GM23338 (cell line): ENCODE measurements at regions not wholly inside any gene's neighbourhood (a gene's known extent, or its start where the extent isn't known, plus 50 kb on each side); places are given as distances from the start of the nearest gene placed in this dataset.

Experiments
- ATAC-seq: fragments of 200-7000 bp; cut with Tn5 transposase; 3 replicates; pipeline ENCODE4 v1.9.1; 2020
- DNase-seq: peaks from one replicate; pipeline ENCODE4 v3.0.0-alpha.2; 2015; ENCODE audit warnings: low spot score
- H2AFZ ChIP-seq: fragments of 200-600 bp; sonication (generic); 2 replicates; pipeline ENCODE4 v1.8.0; 2016; ENCODE audit warnings: antibody characterized with exemption, mild to moderate bottlenecking, moderate library complexity
- H3F3A ChIP-seq: fragments of 200-600 bp; sonication (generic); replicated peaks from 2 replicates; pipeline ENCODE4 v1.8.0; 2017; ENCODE audit warnings: antibody characterized with exemption, mixed run types, low read depth
- H3K27ac ChIP-seq: fragments of 200-600 bp; sonication (generic); 2 replicates; pipeline ENCODE4 v1.6.1; 2016; ENCODE audit warnings: low read depth
- H3K27me3 ChIP-seq: fragments of 200-600 bp; sonication (generic); 2 replicates; pipeline ENCODE4 v1.8.0; 2016; ENCODE audit warnings: mild to moderate bottlenecking, mixed run types, moderate library complexity; ENCODE audit not compliant: insufficient read depth
- H3K36me3 ChIP-seq: fragments of 200-600 bp; sonication (generic); 2 replicates; pipeline ENCODE4 v1.8.0; 2016; ENCODE audit warnings: mild to moderate bottlenecking; ENCODE audit not compliant: insufficient read depth
- H3K4me1 ChIP-seq: fragments of 200-600 bp; sonication (generic); 2 replicates; pipeline ENCODE4 v1.8.0; 2016; ENCODE audit warnings: mild to moderate bottlenecking, moderate library complexity; ENCODE audit not compliant: insufficient read depth
- H3K4me2 ChIP-seq: fragments of 200-600 bp; sonication (generic); 2 replicates; pipeline ENCODE4 v1.7.1; 2017; ENCODE audit warnings: mixed run types
- H3K4me3 ChIP-seq: fragments of 200-600 bp; sonication (generic); 2 replicates; pipeline ENCODE4 v1.6.1; 2016; ENCODE audit warnings: mixed run types
- H3K79me2 ChIP-seq: fragments of 200-600 bp; sonication (generic); replicated peaks from 2 replicates; pipeline ENCODE4 v1.8.0; 2017; ENCODE audit warnings: mild to moderate bottlenecking; ENCODE audit not compliant: insufficient read depth
- H3K9me2 ChIP-seq: fragments of 200-600 bp; sonication (generic); 2 replicates; pipeline ENCODE4 v1.8.0; 2017; ENCODE audit not compliant: insufficient read depth
- H4K20me1 ChIP-seq: fragments of 200-600 bp; sonication (generic); replicated peaks from 2 replicates; pipeline ENCODE4 v1.8.0; 2017; ENCODE audit warnings: mild to moderate bottlenecking; ENCODE audit not compliant: insufficient read depth
- H3K27ac Mint-ChIP-seq: 2 replicates; pipeline ENCODE4 v1.8.0; 2020; ENCODE audit warnings: inconsistent platforms, mild to moderate bottlenecking, moderate library complexity, mixed read lengths
- H3K27me3 Mint-ChIP-seq: 3 replicates; pipeline ENCODE4 v1.8.0; 2022; ENCODE audit warnings: low read depth, mild to moderate bottlenecking, moderate library complexity, mixed read lengths, inconsistent platforms; ENCODE audit not compliant: insufficient read depth, poor library complexity
- H3K36me3 Mint-ChIP-seq: 3 replicates; pipeline ENCODE4 v1.8.0; 2021; ENCODE audit warnings: low read depth, mild to moderate bottlenecking, inconsistent platforms, moderate library complexity, mixed read lengths
- H3K4me1 Mint-ChIP-seq: 3 replicates; pipeline ENCODE4 v1.8.0; 2020; ENCODE audit warnings: mild to moderate bottlenecking, inconsistent platforms, mixed read lengths
- H3K4me3 Mint-ChIP-seq: 3 replicates; pipeline ENCODE4 v1.8.0; 2021; ENCODE audit warnings: moderate library complexity, mild to moderate bottlenecking, inconsistent platforms, mixed read lengths
- H3K9me3 Mint-ChIP-seq: 3 replicates; pipeline ENCODE4 v1.8.0; 2020; ENCODE audit warnings: moderate library complexity, mild to moderate bottlenecking, inconsistent platforms, mixed read lengths
- CREB1 ChIP-seq: fragments of 250-450 bp; sonication (Bioruptor Pico); IDR thresholded peaks from 2 replicates; pipeline ENCODE4 v1.5.0; 2020; ENCODE audit warnings: low read depth, mild to moderate bottlenecking, moderate library complexity
- EZH2phosphoT487 ChIP-seq: fragments of 200-600 bp; sonication (generic); IDR thresholded peaks from one replicate; pipeline ENCODE4 v1.8.1; 2018; ENCODE audit warnings: antibody characterized with exemption; ENCODE audit not compliant: unreplicated experiment
- JUNB ChIP-seq: IDR thresholded peaks from one replicate; pipeline ENCODE4 v1.6.1; 2016; ENCODE audit warnings: antibody characterized with exemption; ENCODE audit not compliant: unreplicated experiment
- POLR2AphosphoS5 ChIP-seq: IDR thresholded peaks from 2 replicates; pipeline ENCODE4 v1.6.1; 2016; ENCODE audit warnings: antibody characterized with exemption, low read depth
- ZNF114 ChIP-seq: fragments of 250-450 bp; sonication (Bioruptor Pico); IDR thresholded peaks from 2 replicates; pipeline ENCODE4 v1.5.0; 2020; ENCODE audit warnings: mild to moderate bottlenecking, moderate library complexity
- ZNF331 ChIP-seq: fragments of 250-450 bp; sonication (Bioruptor Pico); IDR thresholded peaks from 2 replicates; pipeline ENCODE4 v1.5.0; 2020; ENCODE audit warnings: low read depth, mild to moderate bottlenecking, moderate library complexity
- TF ChIP-seq, protein P1 (sequence below): IDR thresholded peaks from one replicate; pipeline ENCODE4 v1.6.1; 2018; ENCODE audit warnings: antibody characterized with exemption; ENCODE audit not compliant: unreplicated experiment
- TF ChIP-seq, protein P2 (sequence below): IDR thresholded peaks from 2 replicates; pipeline ENCODE4 v1.6.1; 2016; ENCODE audit warnings: antibody characterized with exemption
- TF ChIP-seq, protein P3 (sequence below), 2 experiments: fragments of 200-600 bp in 1 of 2; sonication (generic) in 1 of 2; conservative IDR thresholded peaks; 2 replicates each; pipeline versions ENCODE4 v1.5.1 to v1.6.1; 2016 to 2017; ENCODE audit warnings: antibody characterized with exemption in 2 of 2, low read depth in 2 of 2, mild to moderate bottlenecking in 2 of 2, moderate library complexity in 1 of 2

DNA sequence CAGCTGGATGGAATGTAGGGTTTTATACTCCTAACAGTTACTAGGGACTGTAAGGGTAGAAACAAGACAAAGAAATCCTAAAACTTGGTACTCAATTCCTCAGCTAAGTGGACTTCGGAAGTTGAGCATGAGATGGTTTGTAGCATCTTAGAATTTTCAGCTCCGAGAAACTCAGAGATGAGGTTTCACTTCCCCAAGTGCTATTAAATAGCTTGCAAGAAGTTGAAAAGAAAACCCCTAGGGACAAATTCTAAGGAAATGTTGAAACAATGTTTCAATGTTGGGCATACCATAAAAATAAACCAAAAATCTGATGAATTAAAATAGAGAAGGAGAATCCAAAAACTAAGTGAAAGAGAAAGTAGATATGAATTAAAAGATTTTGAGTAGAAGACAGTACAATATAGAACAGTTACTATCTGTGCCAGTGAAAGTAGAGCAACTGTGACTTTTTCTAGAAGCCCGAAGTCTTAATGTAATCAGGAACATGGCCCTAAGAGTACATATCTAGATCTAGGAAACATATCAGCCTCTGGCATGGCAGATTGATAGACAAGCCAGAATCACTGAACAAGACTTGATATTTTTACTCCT, 308.6 kb upstream of the RGMB start (continued):
- TF ChIP-seq, protein P1, sequence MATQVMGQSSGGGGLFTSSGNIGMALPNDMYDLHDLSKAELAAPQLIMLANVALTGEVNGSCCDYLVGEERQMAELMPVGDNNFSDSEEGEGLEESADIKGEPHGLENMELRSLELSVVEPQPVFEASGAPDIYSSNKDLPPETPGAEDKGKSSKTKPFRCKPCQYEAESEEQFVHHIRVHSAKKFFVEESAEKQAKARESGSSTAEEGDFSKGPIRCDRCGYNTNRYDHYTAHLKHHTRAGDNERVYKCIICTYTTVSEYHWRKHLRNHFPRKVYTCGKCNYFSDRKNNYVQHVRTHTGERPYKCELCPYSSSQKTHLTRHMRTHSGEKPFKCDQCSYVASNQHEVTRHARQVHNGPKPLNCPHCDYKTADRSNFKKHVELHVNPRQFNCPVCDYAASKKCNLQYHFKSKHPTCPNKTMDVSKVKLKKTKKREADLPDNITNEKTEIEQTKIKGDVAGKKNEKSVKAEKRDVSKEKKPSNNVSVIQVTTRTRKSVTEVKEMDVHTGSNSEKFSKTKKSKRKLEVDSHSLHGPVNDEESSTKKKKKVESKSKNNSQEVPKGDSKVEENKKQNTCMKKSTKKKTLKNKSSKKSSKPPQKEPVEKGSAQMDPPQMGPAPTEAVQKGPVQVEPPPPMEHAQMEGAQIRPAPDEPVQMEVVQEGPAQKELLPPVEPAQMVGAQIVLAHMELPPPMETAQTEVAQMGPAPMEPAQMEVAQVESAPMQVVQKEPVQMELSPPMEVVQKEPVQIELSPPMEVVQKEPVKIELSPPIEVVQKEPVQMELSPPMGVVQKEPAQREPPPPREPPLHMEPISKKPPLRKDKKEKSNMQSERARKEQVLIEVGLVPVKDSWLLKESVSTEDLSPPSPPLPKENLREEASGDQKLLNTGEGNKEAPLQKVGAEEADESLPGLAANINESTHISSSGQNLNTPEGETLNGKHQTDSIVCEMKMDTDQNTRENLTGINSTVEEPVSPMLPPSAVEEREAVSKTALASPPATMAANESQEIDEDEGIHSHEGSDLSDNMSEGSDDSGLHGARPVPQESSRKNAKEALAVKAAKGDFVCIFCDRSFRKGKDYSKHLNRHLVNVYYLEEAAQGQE, result no peak
- TF ChIP-seq, protein P2, sequence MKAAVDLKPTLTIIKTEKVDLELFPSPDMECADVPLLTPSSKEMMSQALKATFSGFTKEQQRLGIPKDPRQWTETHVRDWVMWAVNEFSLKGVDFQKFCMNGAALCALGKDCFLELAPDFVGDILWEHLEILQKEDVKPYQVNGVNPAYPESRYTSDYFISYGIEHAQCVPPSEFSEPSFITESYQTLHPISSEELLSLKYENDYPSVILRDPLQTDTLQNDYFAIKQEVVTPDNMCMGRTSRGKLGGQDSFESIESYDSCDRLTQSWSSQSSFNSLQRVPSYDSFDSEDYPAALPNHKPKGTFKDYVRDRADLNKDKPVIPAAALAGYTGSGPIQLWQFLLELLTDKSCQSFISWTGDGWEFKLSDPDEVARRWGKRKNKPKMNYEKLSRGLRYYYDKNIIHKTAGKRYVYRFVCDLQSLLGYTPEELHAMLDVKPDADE, result no peak
- TF ChIP-seq POLR2AphosphoS5 (no peak), EZH2phosphoT487 (no peak), ZNF331 (CRISPR knock-in tag) (no peak), ZNF114 (CRISPR knock-in tag) (no peak)
- TF ChIP-seq, protein P3, sequence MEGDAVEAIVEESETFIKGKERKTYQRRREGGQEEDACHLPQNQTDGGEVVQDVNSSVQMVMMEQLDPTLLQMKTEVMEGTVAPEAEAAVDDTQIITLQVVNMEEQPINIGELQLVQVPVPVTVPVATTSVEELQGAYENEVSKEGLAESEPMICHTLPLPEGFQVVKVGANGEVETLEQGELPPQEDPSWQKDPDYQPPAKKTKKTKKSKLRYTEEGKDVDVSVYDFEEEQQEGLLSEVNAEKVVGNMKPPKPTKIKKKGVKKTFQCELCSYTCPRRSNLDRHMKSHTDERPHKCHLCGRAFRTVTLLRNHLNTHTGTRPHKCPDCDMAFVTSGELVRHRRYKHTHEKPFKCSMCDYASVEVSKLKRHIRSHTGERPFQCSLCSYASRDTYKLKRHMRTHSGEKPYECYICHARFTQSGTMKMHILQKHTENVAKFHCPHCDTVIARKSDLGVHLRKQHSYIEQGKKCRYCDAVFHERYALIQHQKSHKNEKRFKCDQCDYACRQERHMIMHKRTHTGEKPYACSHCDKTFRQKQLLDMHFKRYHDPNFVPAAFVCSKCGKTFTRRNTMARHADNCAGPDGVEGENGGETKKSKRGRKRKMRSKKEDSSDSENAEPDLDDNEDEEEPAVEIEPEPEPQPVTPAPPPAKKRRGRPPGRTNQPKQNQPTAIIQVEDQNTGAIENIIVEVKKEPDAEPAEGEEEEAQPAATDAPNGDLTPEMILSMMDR (conservative IDR thresholded peaks at IDR 0.05; ENCODE audit: low read depth in 2 of 2), result no peak

DNA sequence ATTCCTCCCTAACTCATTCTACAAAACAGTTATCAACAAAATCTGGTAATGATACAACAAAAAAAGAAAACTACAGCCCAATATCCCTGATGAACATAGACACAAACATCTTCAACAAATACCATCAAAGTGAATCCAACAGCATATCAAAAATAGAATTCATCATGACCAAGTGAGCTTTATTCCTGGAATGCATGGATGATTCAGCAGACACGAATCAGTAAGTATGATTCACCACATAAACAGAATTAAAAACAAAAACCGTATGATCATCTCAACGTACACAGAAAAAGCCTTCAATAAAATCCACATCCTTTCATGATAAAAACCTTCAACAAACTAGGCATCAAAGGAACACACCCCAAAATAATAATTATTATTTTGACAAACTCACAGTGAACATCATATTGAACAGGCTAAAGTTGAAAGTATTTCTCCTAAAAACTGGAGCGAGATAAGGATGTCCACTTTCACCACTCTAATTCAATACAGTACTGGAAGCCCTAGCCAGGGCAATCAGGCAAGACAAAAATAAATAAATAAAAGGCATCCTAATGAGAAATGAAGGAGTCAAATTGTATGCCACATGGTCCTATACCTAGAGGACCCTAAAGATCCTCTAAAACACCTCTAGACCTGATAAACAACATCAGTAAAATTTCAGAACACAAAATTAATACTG, 305.1 kb upstream of the RGMB start:
- H3K27ac Mint-ChIP-seq, result no peak overlapping the region
- no peaks in the 10 kb centered on the region for H3K27me3 Mint-ChIP-seq
- no peak for TF ChIP-seq JUNB
- TF ChIP-seq CREB1, result no peak
- ATAC-seq (no peak), DNase-seq (no peak)
- H3K36me3 Mint-ChIP-seq, result peaks cover 4% of the 10 kb centered on the region; the same call in 1 of the 3 replicates
- H3K9me3 Mint-ChIP-seq, result no peaks in the 10 kb centered on the region
- no peak overlapping the region for H3K4me3 Mint-ChIP-seq
- no peak overlapping the region for H3K27ac ChIP-seq
- no peak overlapping the region for H3K4me2 ChIP-seq
- H3K27me3 ChIP-seq, result no peaks in the 10 kb centered on the region
- H3K79me2 ChIP-seq, result no peaks in the 10 kb centered on the region
- H3F3A ChIP-seq, result no peaks in the 10 kb centered on the region
- no peaks in the 10 kb centered on the region for H4K20me1 ChIP-seq
- no peak overlapping the region for H2AFZ ChIP-seq
- no peaks in the 10 kb centered on the region for H3K4me1 Mint-ChIP-seq
- H3K4me1 ChIP-seq, result no peaks in the 10 kb centered on the region
- 0 out of 2 replicates have a peak, but pooled peaks cover 8% of the 10 kb centered on the region for H3K9me2 ChIP-seq
- no peak overlapping the region for H3K4me3 ChIP-seq
- H3K36me3 ChIP-seq, result no peaks in the 10 kb centered on the region
